CD14-positive monocyte (primary cell): ENCODE measurements at regions not wholly inside any gene's neighbourhood (a gene's known extent, or its start where the extent isn't known, plus 50 kb on each side); places are given as distances from the start of the nearest gene placed in this dataset.

Experiments
- DNase-seq, 3 donors: peaks; one replicate each; pipeline ENCODE4 v3.0.0-alpha.2; 2011 to 2022
- H2AFZ ChIP-seq: 2 replicates; pipeline ENCODE4 v1.6.0; 2012; ENCODE audit warnings: mild to moderate bottlenecking, low read depth, low read length, inconsistent platforms; ENCODE audit not compliant: insufficient read depth, poor library complexity, severe bottlenecking
- H3K27ac ChIP-seq, 2 donors: 1 replicate in 1 of 2; 2 replicates in 1 of 2; pipeline ENCODE4 v1.5.1; 2012 to 2013; ENCODE audit warnings: low read length in 2 of 2, control low read depth in 1 of 2, inconsistent platforms in 1 of 2, low read depth in 1 of 2, mild to moderate bottlenecking in 1 of 2
- H3K27me3 ChIP-seq, 2 donors: one replicate each; pipeline versions ENCODE4 v1.6.0 to v1.6.1; 2011 to 2013; ENCODE audit warnings: low read length in 2 of 2; ENCODE audit not compliant: control insufficient read depth in 2 of 2, insufficient read depth in 2 of 2
- H3K36me3 ChIP-seq, 2 donors: replicated peaks in 1 of 2; 1 replicate in 1 of 2; 2 replicates in 1 of 2; pipeline versions ENCODE4 v1.5.1 to v1.6.1; 2012 to 2013; ENCODE audit warnings: low read length in 2 of 2, control low read depth in 1 of 2, inconsistent platforms in 1 of 2, mild to moderate bottlenecking in 1 of 2; ENCODE audit not compliant: insufficient read depth in 2 of 2, control insufficient read depth in 1 of 2
- H3K4me1 ChIP-seq, 2 donors: 1 replicate in 1 of 2; 2 replicates in 1 of 2; pipeline versions ENCODE4 v1.5.1 to v1.6.1; 2012 to 2013; ENCODE audit warnings: low read length in 2 of 2, control low read depth in 1 of 2, inconsistent platforms in 1 of 2, mild to moderate bottlenecking in 1 of 2, moderate library complexity in 1 of 2; ENCODE audit not compliant: insufficient read depth in 2 of 2, control insufficient read depth in 1 of 2
- H3K4me2 ChIP-seq: replicated peaks from 2 replicates; pipeline ENCODE3; 2012; ENCODE audit warnings: low read length, moderate library complexity, mild to moderate bottlenecking; ENCODE audit not compliant: poor library complexity, severe bottlenecking; ENCODE audit errors: extremely low read depth
- H3K4me3 ChIP-seq, 3 experiments: fragments of 200-600 bp in 1 of 3; sonication (generic) in 1 of 3; replicated peaks in 1 of 3; 1 replicate in 2 of 3; 2 replicates in 1 of 3; pipeline ENCODE4 v1.5.1; 2011 to 2013; ENCODE audit warnings: low read length in 3 of 3, mild to moderate bottlenecking in 3 of 3, control low read depth in 2 of 3, low read depth in 2 of 3, inconsistent platforms in 1 of 3, moderate library complexity in 1 of 3
- H3K79me2 ChIP-seq: 2 replicates; pipeline ENCODE4 v1.6.0; 2012; ENCODE audit warnings: mild to moderate bottlenecking, control low read depth, inconsistent platforms, low read length, moderate library complexity; ENCODE audit not compliant: insufficient read depth
- H3K9ac ChIP-seq: 2 replicates; pipeline ENCODE4 v1.6.0; 2017; ENCODE audit warnings: low read length, mild to moderate bottlenecking; ENCODE audit not compliant: insufficient read depth, poor library complexity, severe bottlenecking
- H3K9me3 ChIP-seq, 2 donors: replicated peaks in 1 of 2; 1 replicate in 1 of 2; 2 replicates in 1 of 2; pipeline versions ENCODE4 v1.5.1 to v1.6.1; 2012 to 2013; ENCODE audit warnings: low read length in 2 of 2, control low read depth in 1 of 2; ENCODE audit not compliant: control insufficient read depth in 1 of 2, insufficient read depth in 1 of 2
- H4K20me1 ChIP-seq: 2 replicates; pipeline ENCODE4 v1.6.0; 2012; ENCODE audit warnings: mild to moderate bottlenecking, low read length, control low read depth, moderate library complexity; ENCODE audit not compliant: insufficient read depth
- H3K27ac Mint-ChIP-seq, 7 donors: one replicate each; pipeline ENCODE4 v1.8.0; 2020; ENCODE audit warnings: mild to moderate bottlenecking in 7 of 7, mixed read lengths in 7 of 7, moderate library complexity in 6 of 7, inconsistent platforms in 2 of 7
- H3K27me3 Mint-ChIP-seq, 3 donors: one replicate each; pipeline ENCODE4 v1.8.0; 2021 to 2022; ENCODE audit warnings: low read depth in 3 of 3, mild to moderate bottlenecking in 3 of 3, mixed read lengths in 3 of 3, moderate library complexity in 3 of 3, inconsistent platforms in 1 of 3
- H3K36me3 Mint-ChIP-seq, 2 donors: one replicate each; pipeline ENCODE4 v1.8.0; 2020; ENCODE audit warnings: mixed read lengths in 2 of 2, inconsistent platforms in 1 of 2, mild to moderate bottlenecking in 1 of 2
- H3K4me1 Mint-ChIP-seq: one replicate; pipeline ENCODE4 v1.8.0; 2020; ENCODE audit warnings: mild to moderate bottlenecking, mixed read lengths
- H3K4me3 Mint-ChIP-seq, 2 donors: one replicate each; pipeline ENCODE4 v1.8.0; 2020; ENCODE audit warnings: mild to moderate bottlenecking in 2 of 2, mixed read lengths in 2 of 2, moderate library complexity in 1 of 2
- H3K9me3 Mint-ChIP-seq, 7 donors: one replicate each; pipeline ENCODE4 v1.8.0; 2020 to 2022; ENCODE audit warnings: mixed read lengths in 7 of 7, mild to moderate bottlenecking in 6 of 7, moderate library complexity in 6 of 7, inconsistent platforms in 2 of 7
- CTCF ChIP-seq: fragments of 200-600 bp; IDR thresholded peaks from one replicate; pipeline ENCODE4 v1.8.0; 2022; ENCODE audit warnings: antibody characterized with exemption, mild to moderate bottlenecking
- WGBS: methylation state at CpG from one replicate; pipeline ENCODE4 v1.1.5; 2013; ENCODE audit warnings: missing lambda C conversion rate; ENCODE audit not compliant: insufficient coverage; 5-methylcytosine and 5-hydroxymethylcytosine counted together
- intact Hi-C, 2 donors: fragments of 100-400 bp; cut with micrococcal nuclease; formaldehyde crosslinking; loops; one replicate each; pipeline versions ENCODE4 v1.15.0 to v1.15.1; 2023

- TF ChIP-seq CTCF = no peak
- Histone ChIP-seq H3K4me3 (no peak overlapping the region), H4K20me1 (no peaks in the 10 kb centered on the region), H3K27ac (no peak overlapping the region), H3K9ac (no peak overlapping the region), H3K79me2 (no peaks in the 10 kb centered on the region), H3K27me3 (no peaks in the 10 kb centered on the region), H3K36me3 (no peaks in the 10 kb centered on the region), H3K4me2 (no peak overlapping the region), H2AFZ (no peak overlapping the region), H3K9me3 (peaks cover 16 to 18% of the 10 kb centered on the region in 2 donors), H3K4me1 (no peaks in the 10 kb centered on the region)
- 100% methylated on average over 1 of the region's 2 CpGs for WGBS
- no peak overlapping the region for H3K4me3 Mint-ChIP-seq
- peaks cover 0 to 3% of the 10 kb centered on the region in 2 donors for H3K36me3 Mint-ChIP-seq
- peaks cover 25 to 34% (median 30%) of the 10 kb centered on the region in 7 donors for H3K9me3 Mint-ChIP-seq
- no peak overlapping the region for H3K27ac Mint-ChIP-seq
- DNase-seq = no peak
- H3K27me3 Mint-ChIP-seq = peaks cover 0 to 2% (median 0%) of the 10 kb centered on the region in 3 donors
- intact Hi-C loops = no loop called here
- no peaks in the 10 kb centered on the region for H3K4me1 Mint-ChIP-seq
These were observed 83.3 kb downstream of the ETS2 start for GRCh38 chr21:38888991-38889561.

DNA sequence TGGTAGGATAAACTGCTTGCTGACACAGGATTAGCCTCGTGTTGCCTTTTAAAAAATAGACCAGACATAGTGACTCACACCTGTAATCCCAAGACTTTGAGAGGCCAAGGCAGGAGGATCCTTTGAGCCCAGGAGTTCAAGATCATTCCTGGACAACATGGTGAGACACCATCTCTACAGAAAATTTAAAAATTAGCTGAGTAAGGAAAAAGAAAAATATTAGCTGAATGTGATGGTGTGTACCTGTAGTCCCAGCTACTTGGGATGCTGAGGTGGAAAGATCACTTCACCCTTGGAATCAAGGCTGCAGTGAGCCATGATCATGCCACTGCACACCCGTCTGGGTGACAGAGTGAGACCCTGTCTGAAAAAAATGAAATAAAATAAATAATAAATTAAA, 82.0 kb downstream of the ETS2 start:
- peaks cover 0 to 7% of the 10 kb centered on the region in 2 donors for H3K36me3 Mint-ChIP-seq
- no peaks in the 10 kb centered on the region for H3K36me3 ChIP-seq

More for the DNA sequence above, 82.0 kb downstream of the ETS2 start:
- Histone ChIP-seq H3K9ac (no peak overlapping the region), H4K20me1 (no peaks in the 10 kb centered on the region), H3K4me2 (no peak overlapping the region), H3K4me3 (no peak overlapping the region), H3K79me2 (no peaks in the 10 kb centered on the region), H3K27ac (no peak overlapping the region), H3K9me3 (peaks cover 19 to 26% of the 10 kb centered on the region in 2 donors), H3K27me3 (no peaks in the 10 kb centered on the region), H2AFZ (no peak overlapping the region), H3K4me1 (no peaks in the 10 kb centered on the region)
- no peak overlapping the region for H3K27ac Mint-ChIP-seq
- intact Hi-C loops = no loop called here
- H3K4me1 Mint-ChIP-seq = no peaks in the 10 kb centered on the region
- DNase-seq = no peak
- H3K27me3 Mint-ChIP-seq = peaks cover 0 to 2% (median 0%) of the 10 kb centered on the region in 3 donors
- TF ChIP-seq CTCF = no peak
- WGBS = no CpG with 5 or more reads among the region's 2 CpGs
- no peak overlapping the region for H3K4me3 Mint-ChIP-seq
- H3K9me3 Mint-ChIP-seq = peaks cover 35 to 42% (median 36%) of the 10 kb centered on the region in 7 donors
